GM23338 (cell line): ENCODE measurements at regions not wholly inside any gene's neighbourhood (a gene's known extent, or its start where the extent isn't known, plus 50 kb on each side); places are given as distances from the start of the nearest gene placed in this dataset.

ENCODE experiments used
- ATAC-seq: fragments of 200-7000 bp; cut with Tn5 transposase; 3 replicates; pipeline ENCODE4 v1.9.1; 2020
- DNase-seq: peaks from one replicate; pipeline ENCODE4 v3.0.0-alpha.2; 2015; ENCODE audit warnings: low spot score
- H2AFZ ChIP-seq: fragments of 200-600 bp; sonication (generic); 2 replicates; pipeline ENCODE4 v1.8.0; 2016; ENCODE audit warnings: antibody characterized with exemption, mild to moderate bottlenecking, moderate library complexity
- H3F3A ChIP-seq: fragments of 200-600 bp; sonication (generic); replicated peaks from 2 replicates; pipeline ENCODE4 v1.8.0; 2017; ENCODE audit warnings: antibody characterized with exemption, mixed run types, low read depth
- H3K27ac ChIP-seq: fragments of 200-600 bp; sonication (generic); 2 replicates; pipeline ENCODE4 v1.6.1; 2016; ENCODE audit warnings: low read depth
- H3K27me3 ChIP-seq: fragments of 200-600 bp; sonication (generic); 2 replicates; pipeline ENCODE4 v1.8.0; 2016; ENCODE audit warnings: mild to moderate bottlenecking, mixed run types, moderate library complexity; ENCODE audit not compliant: insufficient read depth
- H3K36me3 ChIP-seq: fragments of 200-600 bp; sonication (generic); 2 replicates; pipeline ENCODE4 v1.8.0; 2016; ENCODE audit warnings: mild to moderate bottlenecking; ENCODE audit not compliant: insufficient read depth
- H3K4me1 ChIP-seq: fragments of 200-600 bp; sonication (generic); 2 replicates; pipeline ENCODE4 v1.8.0; 2016; ENCODE audit warnings: mild to moderate bottlenecking, moderate library complexity; ENCODE audit not compliant: insufficient read depth
- H3K4me2 ChIP-seq: fragments of 200-600 bp; sonication (generic); 2 replicates; pipeline ENCODE4 v1.7.1; 2017; ENCODE audit warnings: mixed run types
- H3K4me3 ChIP-seq: fragments of 200-600 bp; sonication (generic); 2 replicates; pipeline ENCODE4 v1.6.1; 2016; ENCODE audit warnings: mixed run types
- H3K79me2 ChIP-seq: fragments of 200-600 bp; sonication (generic); replicated peaks from 2 replicates; pipeline ENCODE4 v1.8.0; 2017; ENCODE audit warnings: mild to moderate bottlenecking; ENCODE audit not compliant: insufficient read depth
- H3K9me2 ChIP-seq: fragments of 200-600 bp; sonication (generic); 2 replicates; pipeline ENCODE4 v1.8.0; 2017; ENCODE audit not compliant: insufficient read depth
- H4K20me1 ChIP-seq: fragments of 200-600 bp; sonication (generic); replicated peaks from 2 replicates; pipeline ENCODE4 v1.8.0; 2017; ENCODE audit warnings: mild to moderate bottlenecking; ENCODE audit not compliant: insufficient read depth
- H3K27ac Mint-ChIP-seq: 2 replicates; pipeline ENCODE4 v1.8.0; 2020; ENCODE audit warnings: inconsistent platforms, mild to moderate bottlenecking, moderate library complexity, mixed read lengths
- H3K27me3 Mint-ChIP-seq: 3 replicates; pipeline ENCODE4 v1.8.0; 2022; ENCODE audit warnings: low read depth, mild to moderate bottlenecking, moderate library complexity, mixed read lengths, inconsistent platforms; ENCODE audit not compliant: insufficient read depth, poor library complexity
- H3K36me3 Mint-ChIP-seq: 3 replicates; pipeline ENCODE4 v1.8.0; 2021; ENCODE audit warnings: low read depth, mild to moderate bottlenecking, inconsistent platforms, moderate library complexity, mixed read lengths
- H3K4me1 Mint-ChIP-seq: 3 replicates; pipeline ENCODE4 v1.8.0; 2020; ENCODE audit warnings: mild to moderate bottlenecking, inconsistent platforms, mixed read lengths
- H3K4me3 Mint-ChIP-seq: 3 replicates; pipeline ENCODE4 v1.8.0; 2021; ENCODE audit warnings: moderate library complexity, mild to moderate bottlenecking, inconsistent platforms, mixed read lengths
- H3K9me3 Mint-ChIP-seq: 3 replicates; pipeline ENCODE4 v1.8.0; 2020; ENCODE audit warnings: moderate library complexity, mild to moderate bottlenecking, inconsistent platforms, mixed read lengths
- EZH2 ChIP-seq: fragments of 200-600 bp; sonication (generic); IDR thresholded peaks from one replicate; pipeline ENCODE4 v1.8.0; 2017; ENCODE audit warnings: antibody characterized with exemption, mild to moderate bottlenecking, low read depth; ENCODE audit not compliant: unreplicated experiment
- EZH2phosphoT487 ChIP-seq: fragments of 200-600 bp; sonication (generic); IDR thresholded peaks from one replicate; pipeline ENCODE4 v1.8.1; 2018; ENCODE audit warnings: antibody characterized with exemption; ENCODE audit not compliant: unreplicated experiment
- JUNB ChIP-seq: IDR thresholded peaks from one replicate; pipeline ENCODE4 v1.6.1; 2016; ENCODE audit warnings: antibody characterized with exemption; ENCODE audit not compliant: unreplicated experiment
- NANOG ChIP-seq: IDR thresholded peaks from 2 replicates; pipeline ENCODE4 v1.6.1; 2016; ENCODE audit warnings: antibody characterized with exemption, borderline replicate concordance
- POLR2AphosphoS5 ChIP-seq: IDR thresholded peaks from 2 replicates; pipeline ENCODE4 v1.6.1; 2016; ENCODE audit warnings: antibody characterized with exemption, low read depth
- STAT1 ChIP-seq: IDR thresholded peaks from one replicate; pipeline ENCODE4 v1.6.1; 2016; ENCODE audit warnings: antibody characterized with exemption; ENCODE audit not compliant: unreplicated experiment
- ZNF114 ChIP-seq: fragments of 250-450 bp; sonication (Bioruptor Pico); IDR thresholded peaks from 2 replicates; pipeline ENCODE4 v1.5.0; 2020; ENCODE audit warnings: mild to moderate bottlenecking, moderate library complexity
- ZNF331 ChIP-seq: fragments of 250-450 bp; sonication (Bioruptor Pico); IDR thresholded peaks from 2 replicates; pipeline ENCODE4 v1.5.0; 2020; ENCODE audit warnings: low read depth, mild to moderate bottlenecking, moderate library complexity
- TF ChIP-seq, protein P1 (sequence below), 2 experiments: fragments of 200-600 bp in 1 of 2; sonication (generic) in 1 of 2; conservative IDR thresholded peaks; 2 replicates each; pipeline versions ENCODE4 v1.5.1 to v1.6.1; 2016 to 2017; ENCODE audit warnings: antibody characterized with exemption in 2 of 2, low read depth in 2 of 2, mild to moderate bottlenecking in 2 of 2, moderate library complexity in 1 of 2
- TF ChIP-seq, protein P2 (sequence below): IDR thresholded peaks from one replicate; pipeline ENCODE4 v1.6.1; 2018; ENCODE audit warnings: antibody characterized with exemption; ENCODE audit not compliant: unreplicated experiment
- TF ChIP-seq, protein P3 (sequence below): IDR thresholded peaks from 2 replicates; pipeline ENCODE4 v1.6.1; 2016; ENCODE audit warnings: antibody characterized with exemption

DNA sequence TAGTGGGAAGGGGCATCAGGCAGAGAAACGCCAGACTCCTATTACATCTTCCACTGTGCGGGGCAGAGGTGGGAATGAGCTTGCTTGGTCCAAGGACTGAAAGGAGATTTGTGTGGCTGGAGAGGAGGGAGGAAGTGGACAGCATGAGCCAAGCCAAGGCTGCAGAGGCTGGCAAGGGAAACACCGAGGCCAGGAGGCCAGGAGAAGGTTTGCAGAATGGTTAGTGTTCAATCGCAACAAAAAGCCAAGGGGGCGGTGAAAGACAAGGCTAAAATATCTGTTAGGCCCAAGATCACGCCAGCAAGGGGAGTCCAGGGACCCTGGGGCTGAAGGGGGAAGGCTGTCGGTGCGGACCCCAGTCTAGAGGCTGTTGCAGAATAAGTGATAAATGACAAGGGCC, 75.8 kb downstream of the CPN2 start:
- Histone ChIP-seq H3K4me1 (peaks cover 14% of the 10 kb centered on the region), H3K36me3 (no peaks in the 10 kb centered on the region), H3K27me3 (no peaks in the 10 kb centered on the region), H3F3A (peaks cover 15% of the 10 kb centered on the region), H3K4me2 (no peak overlapping the region), H3K9me2 (no peaks in the 10 kb centered on the region), H4K20me1 (no peaks in the 10 kb centered on the region), H2AFZ (no peak overlapping the region), H3K4me3 (no peak overlapping the region), H3K27ac (no peak overlapping the region), H3K79me2 (no peaks in the 10 kb centered on the region)
- Mint-ChIP-seq H3K4me1 (peaks cover 30% of the 10 kb centered on the region), H3K36me3 (peaks cover 13% of the 10 kb centered on the region), H3K27me3 (peaks cover 42% of the 10 kb centered on the region), H3K4me3 (peak overlapping the region; percentile 46; the same call in 2 of the 3 replicates), H3K9me3 (peaks cover 18% of the 10 kb centered on the region), H3K27ac (peak overlapping the region; percentile 22; the same call in 1 of the 2 replicates)
- TF ChIP-seq NANOG (no peak), EZH2 (no peak), ZNF331 (CRISPR knock-in tag) (no peak), ZNF114 (CRISPR knock-in tag) (no peak), EZH2phosphoT487 (no peak)
- TF ChIP-seq, protein P1, sequence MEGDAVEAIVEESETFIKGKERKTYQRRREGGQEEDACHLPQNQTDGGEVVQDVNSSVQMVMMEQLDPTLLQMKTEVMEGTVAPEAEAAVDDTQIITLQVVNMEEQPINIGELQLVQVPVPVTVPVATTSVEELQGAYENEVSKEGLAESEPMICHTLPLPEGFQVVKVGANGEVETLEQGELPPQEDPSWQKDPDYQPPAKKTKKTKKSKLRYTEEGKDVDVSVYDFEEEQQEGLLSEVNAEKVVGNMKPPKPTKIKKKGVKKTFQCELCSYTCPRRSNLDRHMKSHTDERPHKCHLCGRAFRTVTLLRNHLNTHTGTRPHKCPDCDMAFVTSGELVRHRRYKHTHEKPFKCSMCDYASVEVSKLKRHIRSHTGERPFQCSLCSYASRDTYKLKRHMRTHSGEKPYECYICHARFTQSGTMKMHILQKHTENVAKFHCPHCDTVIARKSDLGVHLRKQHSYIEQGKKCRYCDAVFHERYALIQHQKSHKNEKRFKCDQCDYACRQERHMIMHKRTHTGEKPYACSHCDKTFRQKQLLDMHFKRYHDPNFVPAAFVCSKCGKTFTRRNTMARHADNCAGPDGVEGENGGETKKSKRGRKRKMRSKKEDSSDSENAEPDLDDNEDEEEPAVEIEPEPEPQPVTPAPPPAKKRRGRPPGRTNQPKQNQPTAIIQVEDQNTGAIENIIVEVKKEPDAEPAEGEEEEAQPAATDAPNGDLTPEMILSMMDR (conservative IDR thresholded peaks at IDR 0.05; ENCODE audit: low read depth in 2 of 2): no peak
- TF ChIP-seq, protein P2, sequence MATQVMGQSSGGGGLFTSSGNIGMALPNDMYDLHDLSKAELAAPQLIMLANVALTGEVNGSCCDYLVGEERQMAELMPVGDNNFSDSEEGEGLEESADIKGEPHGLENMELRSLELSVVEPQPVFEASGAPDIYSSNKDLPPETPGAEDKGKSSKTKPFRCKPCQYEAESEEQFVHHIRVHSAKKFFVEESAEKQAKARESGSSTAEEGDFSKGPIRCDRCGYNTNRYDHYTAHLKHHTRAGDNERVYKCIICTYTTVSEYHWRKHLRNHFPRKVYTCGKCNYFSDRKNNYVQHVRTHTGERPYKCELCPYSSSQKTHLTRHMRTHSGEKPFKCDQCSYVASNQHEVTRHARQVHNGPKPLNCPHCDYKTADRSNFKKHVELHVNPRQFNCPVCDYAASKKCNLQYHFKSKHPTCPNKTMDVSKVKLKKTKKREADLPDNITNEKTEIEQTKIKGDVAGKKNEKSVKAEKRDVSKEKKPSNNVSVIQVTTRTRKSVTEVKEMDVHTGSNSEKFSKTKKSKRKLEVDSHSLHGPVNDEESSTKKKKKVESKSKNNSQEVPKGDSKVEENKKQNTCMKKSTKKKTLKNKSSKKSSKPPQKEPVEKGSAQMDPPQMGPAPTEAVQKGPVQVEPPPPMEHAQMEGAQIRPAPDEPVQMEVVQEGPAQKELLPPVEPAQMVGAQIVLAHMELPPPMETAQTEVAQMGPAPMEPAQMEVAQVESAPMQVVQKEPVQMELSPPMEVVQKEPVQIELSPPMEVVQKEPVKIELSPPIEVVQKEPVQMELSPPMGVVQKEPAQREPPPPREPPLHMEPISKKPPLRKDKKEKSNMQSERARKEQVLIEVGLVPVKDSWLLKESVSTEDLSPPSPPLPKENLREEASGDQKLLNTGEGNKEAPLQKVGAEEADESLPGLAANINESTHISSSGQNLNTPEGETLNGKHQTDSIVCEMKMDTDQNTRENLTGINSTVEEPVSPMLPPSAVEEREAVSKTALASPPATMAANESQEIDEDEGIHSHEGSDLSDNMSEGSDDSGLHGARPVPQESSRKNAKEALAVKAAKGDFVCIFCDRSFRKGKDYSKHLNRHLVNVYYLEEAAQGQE: no peak
- ATAC-seq: no peak
- DNase-seq: no peak

DNA sequence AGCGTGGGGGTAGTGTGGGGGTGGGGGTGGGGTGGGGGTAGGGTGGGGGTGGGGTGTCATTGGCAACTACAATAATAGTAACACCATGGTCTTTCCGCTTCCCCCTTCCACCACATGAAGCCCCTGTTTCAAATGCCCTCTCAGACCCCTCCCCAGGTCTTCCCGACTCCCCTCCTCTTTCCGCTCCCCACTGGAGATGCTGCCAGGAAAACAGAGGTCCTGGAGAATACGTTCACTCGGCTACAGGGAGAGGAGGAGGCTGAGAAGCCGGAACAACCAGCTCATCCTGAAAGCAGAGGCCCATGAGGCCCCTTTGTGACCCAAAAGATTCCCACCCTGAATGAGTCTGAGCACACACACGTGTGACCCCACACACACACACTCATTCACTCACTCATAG, 75.4 kb downstream of the CPN2 start:
- no peak for DNase-seq
- Mint-ChIP-seq H3K9me3 (peaks cover 18% of the 10 kb centered on the region), H3K4me1 (peaks cover 26% of the 10 kb centered on the region), H3K27me3 (peaks cover 42% of the 10 kb centered on the region), H3K36me3 (peaks cover 13% of the 10 kb centered on the region), H3K4me3 (peak overlapping the region; percentile 32; the same call in 1 of the 3 replicates), H3K27ac (no peak overlapping the region)
- Histone ChIP-seq H3K9me2 (no peaks in the 10 kb centered on the region), H3K36me3 (no peaks in the 10 kb centered on the region), H3K79me2 (no peaks in the 10 kb centered on the region), H3K27me3 (no peaks in the 10 kb centered on the region), H3F3A (peaks cover 15% of the 10 kb centered on the region), H4K20me1 (no peaks in the 10 kb centered on the region), H3K4me3 (no peak overlapping the region), H3K4me1 (peaks cover 14% of the 10 kb centered on the region), H2AFZ (no peak overlapping the region), H3K4me2 (no peak overlapping the region), H3K27ac (peak overlapping the region; percentile 81)
- ATAC-seq: no peak
- TF ChIP-seq EZH2phosphoT487: no peak
- TF ChIP-seq, protein P3, sequence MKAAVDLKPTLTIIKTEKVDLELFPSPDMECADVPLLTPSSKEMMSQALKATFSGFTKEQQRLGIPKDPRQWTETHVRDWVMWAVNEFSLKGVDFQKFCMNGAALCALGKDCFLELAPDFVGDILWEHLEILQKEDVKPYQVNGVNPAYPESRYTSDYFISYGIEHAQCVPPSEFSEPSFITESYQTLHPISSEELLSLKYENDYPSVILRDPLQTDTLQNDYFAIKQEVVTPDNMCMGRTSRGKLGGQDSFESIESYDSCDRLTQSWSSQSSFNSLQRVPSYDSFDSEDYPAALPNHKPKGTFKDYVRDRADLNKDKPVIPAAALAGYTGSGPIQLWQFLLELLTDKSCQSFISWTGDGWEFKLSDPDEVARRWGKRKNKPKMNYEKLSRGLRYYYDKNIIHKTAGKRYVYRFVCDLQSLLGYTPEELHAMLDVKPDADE: no peak
- TF ChIP-seq JUNB: no peak
- no peak for TF ChIP-seq EZH2
- TF ChIP-seq NANOG: no peak
- no peak for TF ChIP-seq STAT1
- TF ChIP-seq POLR2AphosphoS5: no peak
- no peak for TF ChIP-seq ZNF331 (CRISPR knock-in tag)
